Osteoblast (primary cell): ENCODE measurements at regions not wholly inside any gene's neighbourhood (a gene's known extent, or its start where the extent isn't known, plus 50 kb on each side); places are given as distances from the start of the nearest gene placed in this dataset.

Source experiments
- DNase-seq: peaks from one replicate; pipeline ENCODE4 v3.0.0; 2011; ENCODE audit warnings: low spot score, mixed read lengths; ENCODE audit not compliant: insufficient read length; ENCODE audit errors: missing footprints
- H2AFZ ChIP-seq: 2 replicates; pipeline ENCODE4 v1.6.0; 2011; ENCODE audit warnings: mild to moderate bottlenecking, low read length
- H3K27ac ChIP-seq: 2 replicates; pipeline ENCODE4 v1.5.1; 2011; ENCODE audit warnings: mild to moderate bottlenecking, low read depth, low read length, moderate library complexity
- H3K27me3 ChIP-seq: 2 replicates; pipeline ENCODE4 v1.6.0; 2012; ENCODE audit warnings: mild to moderate bottlenecking, control low read depth, inconsistent platforms, low read length, moderate library complexity; ENCODE audit not compliant: insufficient read depth
- H3K36me3 ChIP-seq: 2 replicates; pipeline ENCODE4 v1.5.1; 2011; ENCODE audit warnings: mild to moderate bottlenecking, low read length, control low read depth, moderate library complexity; ENCODE audit not compliant: insufficient read depth
- H3K4me1 ChIP-seq: 2 replicates; pipeline ENCODE4 v1.5.1; 2011; ENCODE audit warnings: mild to moderate bottlenecking, low read length, control low read depth, moderate library complexity; ENCODE audit not compliant: insufficient read depth
- H3K4me2 ChIP-seq: 2 replicates; pipeline ENCODE4 v1.6.0; 2011; ENCODE audit warnings: mild to moderate bottlenecking, low read length; ENCODE audit not compliant: insufficient read depth
- H3K4me3 ChIP-seq: fragments of 200-600 bp; sonication (generic); 3 replicates; pipeline ENCODE4 v1.5.1; 2012; ENCODE audit warnings: mild to moderate bottlenecking, low read length, inconsistent platforms; ENCODE audit not compliant: insufficient read depth
- H3K79me2 ChIP-seq: 2 replicates; pipeline ENCODE4 v1.6.0; 2012; ENCODE audit warnings: mild to moderate bottlenecking, low read length, control low read depth, inconsistent platforms; ENCODE audit not compliant: insufficient read depth
- H3K9me3 ChIP-seq: 2 replicates; pipeline ENCODE4 v1.5.1; 2011; ENCODE audit warnings: low read depth, low read length, control low read depth
- H4K20me1 ChIP-seq: 2 replicates; pipeline ENCODE4 v1.6.0; 2012; ENCODE audit warnings: mild to moderate bottlenecking, low read length, control low read depth; ENCODE audit not compliant: insufficient read depth
- CTCF ChIP-seq: IDR thresholded peaks from 2 replicates; pipeline ENCODE4 v1.5.1; 2011; ENCODE audit warnings: mild to moderate bottlenecking, low read depth, low read length, moderate library complexity; ENCODE audit errors: extremely low read depth

- Histone ChIP-seq H3K79me2 (no peaks in the 10 kb centered on the region), H2AFZ (no peak overlapping the region), H3K4me2 (no peak overlapping the region), H3K4me3 (no peak overlapping the region), H4K20me1 (no peaks in the 10 kb centered on the region), H3K27ac (no peak overlapping the region), H3K9me3 (no peaks in the 10 kb centered on the region), H3K36me3 (no peaks in the 10 kb centered on the region), H3K4me1 (no peaks in the 10 kb centered on the region), H3K27me3 (no peaks in the 10 kb centered on the region)
- DNase-seq: no peak
- no peak for TF ChIP-seq CTCF
Observed at GRCh38 chrX:794311-794710, 163.7 kb downstream of the SHOX start.

- Histone ChIP-seq H3K4me1 (no peaks in the 10 kb centered on the region), H4K20me1 (no peaks in the 10 kb centered on the region), H3K4me3 (no peak overlapping the region), H3K36me3 (no peaks in the 10 kb centered on the region), H3K27me3 (no peaks in the 10 kb centered on the region), H2AFZ (no peak overlapping the region), H3K4me2 (no peak overlapping the region), H3K27ac (no peak overlapping the region), H3K79me2 (no peaks in the 10 kb centered on the region), H3K9me3 (no peaks in the 10 kb centered on the region)
- no peak for DNase-seq
- TF ChIP-seq CTCF: no peak
Observed at GRCh38 chrX:793216-793770, 162.7 kb downstream of the SHOX start.

- H3K79me2 ChIP-seq: no peaks in the 10 kb centered on the region
- H4K20me1 ChIP-seq: no peaks in the 10 kb centered on the region
- H3K27ac ChIP-seq: no peak overlapping the region
- H3K4me2 ChIP-seq: no peak overlapping the region
- no peak overlapping the region for H2AFZ ChIP-seq
- H3K4me3 ChIP-seq: no peak overlapping the region
- no peaks in the 10 kb centered on the region for H3K9me3 ChIP-seq
- TF ChIP-seq CTCF: no peak
- no peak for DNase-seq
- no peaks in the 10 kb centered on the region for H3K36me3 ChIP-seq
- no peaks in the 10 kb centered on the region for H3K4me1 ChIP-seq
- no peaks in the 10 kb centered on the region for H3K27me3 ChIP-seq
Observed at GRCh38 chrX:791479-792034, 161.0 kb downstream of the SHOX start.

- H4K20me1 ChIP-seq: no peaks in the 10 kb centered on the region
- DNase-seq: no peak
- no peaks in the 10 kb centered on the region for H3K9me3 ChIP-seq
- TF ChIP-seq CTCF: no peak
- H3K4me1 ChIP-seq: no peaks in the 10 kb centered on the region
- H3K4me2 ChIP-seq: no peak overlapping the region
- H3K79me2 ChIP-seq: no peaks in the 10 kb centered on the region
- H3K27ac ChIP-seq: no peak overlapping the region
- H3K4me3 ChIP-seq: no peak overlapping the region
- H3K27me3 ChIP-seq: no peaks in the 10 kb centered on the region
- H2AFZ ChIP-seq: no peak overlapping the region
- H3K36me3 ChIP-seq: no peaks in the 10 kb centered on the region
Observed at GRCh38 chrX:790783-791360, 160.3 kb downstream of the SHOX start.
